Muscle of leg (tissue), 3 donors: ENCODE measurements at regions not wholly inside any gene's neighbourhood (a gene's known extent, or its start where the extent isn't known, plus 50 kb on each side); places are given as distances from the start of the nearest gene placed in this dataset.
"Not testable (repeated sequence)": the region's sequence is repeated elsewhere in the genome, so short reads cannot be mapped to it uniquely, and the experiment has no call there.

ENCODE experiments used
- DNase-seq: peaks from one replicate; pipeline ENCODE4 v3.0.0; 2013
- H3K27ac ChIP-seq: one replicate; pipeline ENCODE4 v1.5.1; 2013; ENCODE audit warnings: mild to moderate bottlenecking, low read length, control low read depth
- H3K27me3 ChIP-seq: one replicate; pipeline ENCODE4 v1.6.1; 2013; ENCODE audit warnings: low read length; ENCODE audit not compliant: control insufficient read depth, insufficient read depth
- H3K36me3 ChIP-seq: one replicate; pipeline ENCODE4 v1.6.1; 2013; ENCODE audit warnings: low read length; ENCODE audit not compliant: control insufficient read depth, insufficient read depth
- H3K4me1 ChIP-seq: one replicate; pipeline ENCODE4 v1.6.1; 2013; ENCODE audit warnings: low read length; ENCODE audit not compliant: control insufficient read depth, insufficient read depth
- H3K4me3 ChIP-seq: one replicate; pipeline ENCODE4 v1.5.1; 2013; ENCODE audit warnings: low read length, control low read depth
- H3K9me3 ChIP-seq: replicated peaks from 2 replicates; pipeline ENCODE4 v1.6.1; 2013; ENCODE audit warnings: low read depth, low read length; ENCODE audit not compliant: control insufficient read depth
- WGBS: methylation state at CpG from one replicate; pipeline ENCODE4 v1.1.5; 2013; ENCODE audit warnings: missing lambda C conversion rate; ENCODE audit not compliant: insufficient coverage; 5-methylcytosine and 5-hydroxymethylcytosine counted together

DNA sequence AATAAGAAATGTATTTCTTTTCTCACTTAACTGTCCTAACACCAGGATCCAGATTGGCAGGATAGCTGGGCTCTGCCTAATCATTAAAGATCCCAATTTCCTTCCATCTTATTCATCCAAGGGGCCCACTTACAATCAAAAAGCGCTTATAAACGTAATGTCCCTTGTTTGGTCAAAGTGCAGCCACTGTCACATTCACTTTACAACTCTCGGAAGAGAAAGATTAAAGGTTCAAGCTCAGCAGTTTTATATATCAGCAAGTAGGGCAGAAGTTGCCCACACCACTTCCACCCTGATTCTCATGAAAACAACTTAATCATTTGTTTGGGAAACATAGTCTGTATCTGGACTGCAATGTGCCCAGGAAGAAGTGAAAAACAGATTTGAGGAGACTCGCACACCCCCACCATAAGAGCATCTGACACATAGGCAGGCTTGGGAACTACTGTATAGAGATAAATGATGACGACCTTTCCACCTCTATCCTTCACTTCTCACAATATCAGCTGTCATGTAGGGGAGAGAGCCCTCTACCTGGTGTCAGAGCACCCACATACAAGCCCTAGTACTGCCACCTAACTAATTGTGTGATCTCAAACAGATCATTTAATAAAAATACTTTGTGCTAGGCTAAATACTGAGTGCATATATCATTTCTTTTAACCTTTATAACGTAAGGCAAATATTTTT is 80.8 kb downstream of the CAPZA3 start:
- no peak overlapping the region for H3K27ac ChIP-seq
- DNase-seq = no peak
- no peaks in the 10 kb centered on the region for H3K4me1 ChIP-seq
- WGBS = 95% methylated on average over 2 of the region's 6 CpGs
- no peaks in the 10 kb centered on the region for H3K36me3 ChIP-seq
- no peak overlapping the region for H3K4me3 ChIP-seq
- no peaks in the 10 kb centered on the region for H3K9me3 ChIP-seq
- no peaks in the 10 kb centered on the region for H3K27me3 ChIP-seq

DNA sequence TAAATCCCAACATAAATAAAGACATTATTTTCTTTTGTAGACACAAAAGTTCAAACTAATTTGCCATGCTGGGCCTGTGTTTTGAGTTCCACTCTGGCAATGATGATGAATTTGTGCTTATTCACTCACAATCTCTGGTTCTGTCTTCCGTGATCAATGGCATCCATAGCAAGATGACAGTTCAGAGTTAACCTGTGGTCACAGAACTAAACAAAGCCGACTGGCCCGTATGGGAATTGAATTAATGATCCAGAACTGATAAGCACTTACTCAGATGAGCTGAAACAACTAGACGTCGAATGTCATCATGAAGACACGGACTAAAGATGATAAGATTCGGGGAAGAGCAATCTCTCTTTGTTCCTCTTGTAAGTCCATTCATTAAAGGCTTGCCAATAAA is 81.6 kb downstream of the CAPZA3 start:
- Histone ChIP-seq H3K9me3 (no peaks in the 10 kb centered on the region), H3K4me3 (no peak overlapping the region), H3K27ac (no peak overlapping the region), H3K4me1 (no peaks in the 10 kb centered on the region), H3K27me3 (no peaks in the 10 kb centered on the region), H3K36me3 (no peaks in the 10 kb centered on the region)
- 91% methylated on average over 7 of the region's 7 CpGs for WGBS
- no peak for DNase-seq

DNA sequence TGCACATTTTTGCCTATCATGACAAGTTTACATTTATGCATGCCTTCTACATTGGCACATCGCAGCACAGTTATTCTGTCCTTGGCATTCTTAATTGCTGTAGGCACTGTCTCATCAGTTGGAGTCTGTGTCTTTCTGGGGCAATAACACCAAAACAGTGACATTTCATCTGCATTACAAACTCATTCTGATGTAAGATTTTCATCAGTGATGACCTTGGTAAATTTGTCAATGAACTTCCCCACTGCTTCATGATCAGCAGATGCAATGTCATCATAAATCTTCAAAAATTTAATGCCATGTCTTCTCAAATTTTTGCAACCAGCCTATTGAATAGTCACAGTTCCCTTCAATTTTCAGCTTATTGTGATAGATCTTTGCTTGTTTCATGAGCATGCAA is 85.5 kb downstream of the CAPZA3 start:
- Histone ChIP-seq H3K27me3 (no peaks in the 10 kb centered on the region), H3K4me3 (no peak overlapping the region), H3K4me1 (no peaks in the 10 kb centered on the region), H3K36me3 (no peaks in the 10 kb centered on the region), H3K27ac (no peak overlapping the region), H3K9me3 (peaks cover 3% of the 10 kb centered on the region)
- DNase-seq = no peak
- no CpG with 5 or more reads among the region's 1 CpG for WGBS

DNA sequence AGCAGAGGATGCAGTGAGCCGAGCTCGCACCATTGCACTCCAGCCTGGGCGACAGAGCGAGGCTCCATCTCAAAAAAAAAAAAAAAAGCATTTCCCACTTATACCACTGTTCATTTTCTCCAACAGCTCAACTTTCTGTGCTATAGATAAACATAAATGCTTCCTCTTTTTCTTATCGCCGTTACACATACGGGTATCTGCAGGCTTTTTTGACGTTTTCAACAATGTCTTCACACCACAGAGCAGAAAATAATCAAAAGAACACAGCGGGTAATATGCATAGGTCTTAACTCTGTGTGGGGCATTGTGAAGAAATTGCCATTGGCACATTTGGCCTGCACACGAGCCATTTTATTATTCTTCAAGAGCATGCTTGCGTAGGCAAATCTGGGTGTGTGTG is 86.4 kb downstream of the CAPZA3 start:
- Histone ChIP-seq H3K9me3 (peaks cover 3% of the 10 kb centered on the region), H3K27me3 (no peaks in the 10 kb centered on the region), H3K27ac (no peak overlapping the region), H3K4me3 (no peak overlapping the region), H3K4me1 (no peaks in the 10 kb centered on the region), H3K36me3 (no peaks in the 10 kb centered on the region)
- DNase-seq = no peak
- WGBS = 89% methylated on average over 8 of the region's 11 CpGs

DNA sequence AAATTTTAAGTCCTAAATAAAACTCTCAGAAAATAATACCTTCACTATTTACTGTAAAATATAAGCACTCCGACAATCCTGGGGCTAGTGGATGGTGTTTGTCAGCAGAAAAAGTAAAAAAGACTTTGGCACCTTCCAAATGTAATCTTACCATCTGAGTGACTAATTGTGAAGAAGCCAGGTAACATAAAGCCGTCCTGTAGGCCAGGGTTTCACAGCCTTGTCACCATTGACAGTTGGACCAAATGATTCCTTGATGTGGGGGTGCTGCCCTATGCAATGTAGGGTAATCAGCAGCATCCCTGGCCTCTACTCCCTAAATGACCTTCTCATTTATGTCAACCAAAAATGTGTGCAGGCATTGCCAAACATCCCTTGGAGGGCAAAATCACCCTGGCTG is 87.2 kb downstream of the CAPZA3 start:
- no peak overlapping the region for H3K27ac ChIP-seq
- no CpG with 5 or more reads among the region's 2 CpGs for WGBS
- no peaks in the 10 kb centered on the region for H3K4me1 ChIP-seq
- no peaks in the 10 kb centered on the region for H3K27me3 ChIP-seq
- DNase-seq = no peak
- peaks cover 3% of the 10 kb centered on the region for H3K9me3 ChIP-seq
- H3K36me3 ChIP-seq = no peaks in the 10 kb centered on the region
- H3K4me3 ChIP-seq = no peak overlapping the region

DNA sequence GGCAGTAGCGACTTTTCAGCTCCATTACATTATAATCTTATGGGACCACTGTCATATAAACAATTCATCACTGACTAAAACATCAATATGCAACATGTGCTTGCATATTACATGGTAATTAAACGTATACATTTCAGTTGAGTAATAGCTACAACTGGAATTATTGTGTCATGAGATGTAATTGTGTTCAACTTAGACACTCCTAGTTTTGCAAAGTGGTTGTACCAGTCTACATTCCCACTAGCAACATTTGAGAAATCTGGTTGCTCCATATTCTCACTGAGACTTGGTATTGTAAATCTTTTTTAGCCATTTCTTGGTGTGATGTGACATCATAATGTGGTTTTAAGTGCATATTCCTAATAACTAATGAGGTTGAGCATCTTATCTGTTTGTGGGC is 90.0 kb downstream of the CAPZA3 start:
- Histone ChIP-seq H3K27ac (no peak overlapping the region), H3K4me1 (no peaks in the 10 kb centered on the region), H3K36me3 (no peaks in the 10 kb centered on the region), H3K4me3 (no peak overlapping the region), H3K9me3 (peaks cover 3% of the 10 kb centered on the region), H3K27me3 (no peaks in the 10 kb centered on the region)
- no peak for DNase-seq
- WGBS = no CpG with 5 or more reads among the region's 2 CpGs

DNA sequence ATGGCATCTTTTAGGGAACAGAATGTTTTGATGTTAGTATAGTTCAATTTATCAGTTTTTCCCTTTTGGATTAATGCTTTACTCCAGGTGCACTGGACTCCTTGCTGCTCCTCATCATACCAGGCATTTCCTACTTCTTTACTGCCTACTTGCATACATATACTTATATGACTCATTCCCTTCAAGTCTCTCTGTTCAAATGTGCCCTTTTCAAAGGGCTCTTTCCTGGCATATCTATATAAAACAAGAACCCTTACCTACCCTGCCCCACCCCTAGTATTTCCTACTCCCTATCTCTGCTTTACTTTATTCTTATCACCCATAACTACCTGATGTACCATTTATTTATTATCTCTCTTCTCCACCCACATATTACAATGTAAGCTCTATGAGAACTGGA is 90.6 kb downstream of the CAPZA3 start:
- H3K9me3 ChIP-seq = peaks cover 3% of the 10 kb centered on the region
- H3K4me1 ChIP-seq = no peaks in the 10 kb centered on the region
- H3K36me3 ChIP-seq = no peaks in the 10 kb centered on the region

DNA sequence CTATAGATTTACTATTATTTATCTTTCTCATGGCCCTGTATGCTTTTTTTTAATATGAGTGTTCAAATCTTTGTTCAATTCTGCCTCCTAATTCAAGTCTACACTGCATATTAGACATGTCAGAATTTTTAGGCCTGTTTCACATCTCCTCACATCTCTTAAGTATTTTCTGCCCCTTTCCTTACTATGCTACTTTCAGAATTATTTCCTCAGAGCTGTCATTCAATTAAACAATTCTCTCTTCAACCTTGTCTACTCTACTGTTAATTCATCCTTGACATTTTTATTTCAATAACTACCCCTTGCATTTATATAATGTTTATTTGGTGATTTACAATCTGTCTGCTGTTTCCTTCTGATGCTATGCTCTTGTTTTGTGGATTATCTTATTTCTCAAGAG is 91.1 kb downstream of the CAPZA3 start:
- no peaks in the 10 kb centered on the region for H3K4me1 ChIP-seq
- no peaks in the 10 kb centered on the region for H3K36me3 ChIP-seq
- H3K9me3 ChIP-seq = peaks cover 3% of the 10 kb centered on the region
- no peak for DNase-seq
- no peak overlapping the region for H3K27ac ChIP-seq
- H3K4me3 ChIP-seq = no peak overlapping the region
- no peaks in the 10 kb centered on the region for H3K27me3 ChIP-seq

More for the DNA sequence above, 90.6 kb downstream of the CAPZA3 start:
- Histone ChIP-seq H3K27ac (no peak overlapping the region), H3K4me3 (no peak overlapping the region), H3K27me3 (no peaks in the 10 kb centered on the region)
- DNase-seq = no peak

DNA sequence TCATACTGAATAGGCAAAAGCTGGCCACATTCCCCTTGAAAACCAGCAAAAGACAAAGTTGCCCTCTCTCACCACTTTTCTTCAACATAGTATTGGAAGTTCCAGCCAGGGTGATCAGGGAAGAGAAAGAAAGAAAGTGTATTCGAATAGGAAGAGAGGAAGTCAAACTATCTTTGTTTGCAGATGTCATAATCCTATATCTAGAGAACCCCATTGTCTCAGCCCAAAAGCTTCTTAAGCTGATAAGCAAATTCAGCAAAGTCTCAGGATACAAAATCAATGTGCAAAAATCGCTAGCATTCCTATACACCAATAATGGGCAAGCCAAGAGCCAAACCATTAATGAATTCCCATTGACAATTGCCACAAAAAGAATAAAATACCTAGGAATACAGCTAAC is 95.0 kb downstream of the CAPZA3 start:
- DNase-seq, H3K4me1 ChIP-seq: not testable (repeated sequence)
- no CpG with 5 or more reads among the region's 2 CpGs for WGBS

DNA sequence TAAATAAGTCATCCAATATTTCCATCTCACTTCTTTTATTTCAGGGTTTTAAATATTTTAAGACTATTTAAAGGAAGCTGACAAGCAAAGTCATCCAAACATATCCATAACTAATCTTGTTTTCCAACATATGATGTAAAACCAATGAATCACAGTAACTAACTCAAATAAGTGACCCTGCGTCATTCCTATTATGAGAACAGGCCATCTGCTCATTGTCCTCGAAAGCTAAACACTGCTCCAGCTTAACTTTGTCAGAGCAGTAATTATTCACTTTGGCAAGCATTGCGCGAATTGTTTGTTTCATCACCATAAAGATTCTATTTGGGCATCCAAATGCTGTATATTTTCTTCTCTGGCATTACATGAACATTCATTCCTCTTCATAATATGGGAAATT is 99.1 kb downstream of the CAPZA3 start:
- WGBS = 75% methylated on average over 1 of the region's 4 CpGs
- peak; percentile 41 for DNase-seq

More for the DNA sequence above, 95.0 kb downstream of the CAPZA3 start:
- not testable (repeated sequence) for H3K36me3 ChIP-seq, H3K27me3 ChIP-seq, H3K9me3 ChIP-seq, H3K27ac ChIP-seq, H3K4me3 ChIP-seq

DNA sequence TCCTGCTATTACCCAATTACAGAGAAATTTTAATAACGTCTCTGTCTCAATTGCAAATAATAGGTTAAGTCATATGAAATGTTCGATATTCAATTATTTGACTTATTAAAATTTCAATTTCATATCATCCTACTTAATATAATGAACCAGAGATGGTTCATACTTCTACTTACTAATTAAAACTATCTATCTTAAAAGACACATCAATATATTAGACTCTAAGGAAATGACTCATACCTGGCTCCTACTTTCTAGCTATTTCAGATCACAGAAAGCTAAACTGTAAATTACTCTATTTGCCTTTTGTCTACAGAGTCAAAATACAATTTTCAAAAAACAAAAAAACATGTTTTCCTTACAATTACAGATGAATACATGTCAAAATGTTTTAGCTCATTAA is 99.6 kb downstream of the CAPZA3 start:
- Histone ChIP-seq H3K9me3 (no peaks in the 10 kb centered on the region), H3K36me3 (no peaks in the 10 kb centered on the region), H3K4me3 (no peak overlapping the region), H3K4me1 (no peaks in the 10 kb centered on the region), H3K27ac (no peak overlapping the region), H3K27me3 (no peaks in the 10 kb centered on the region)
- DNase-seq = no peak
- no CpG with 5 or more reads among the region's 2 CpGs for WGBS

More for the DNA sequence above, 99.1 kb downstream of the CAPZA3 start:
- no peaks in the 10 kb centered on the region for H3K4me1 ChIP-seq
- no peak overlapping the region for H3K27ac ChIP-seq
- H3K27me3 ChIP-seq = no peaks in the 10 kb centered on the region
- no peaks in the 10 kb centered on the region for H3K9me3 ChIP-seq
- no peaks in the 10 kb centered on the region for H3K36me3 ChIP-seq
- H3K4me3 ChIP-seq = no peak overlapping the region
